HG03442 (cell line): ENCODE measurements at regions not wholly inside any gene's neighbourhood (a gene's known extent, or its start where the extent isn't known, plus 50 kb on each side); places are given as distances from the start of the nearest gene placed in this dataset.
"Not testable (repeated sequence)": the region's sequence is repeated elsewhere in the genome, so short reads cannot be mapped to it uniquely, and the experiment has no call there.

Experiments
- ATAC-seq: cut with Tn5 transposase; IDR thresholded peaks from one replicate; pipeline ENCODE4 v1.9.1; 2021; ENCODE audit warnings: mild to moderate bottlenecking, moderate library complexity; ENCODE audit not compliant: unreplicated experiment

DNA sequence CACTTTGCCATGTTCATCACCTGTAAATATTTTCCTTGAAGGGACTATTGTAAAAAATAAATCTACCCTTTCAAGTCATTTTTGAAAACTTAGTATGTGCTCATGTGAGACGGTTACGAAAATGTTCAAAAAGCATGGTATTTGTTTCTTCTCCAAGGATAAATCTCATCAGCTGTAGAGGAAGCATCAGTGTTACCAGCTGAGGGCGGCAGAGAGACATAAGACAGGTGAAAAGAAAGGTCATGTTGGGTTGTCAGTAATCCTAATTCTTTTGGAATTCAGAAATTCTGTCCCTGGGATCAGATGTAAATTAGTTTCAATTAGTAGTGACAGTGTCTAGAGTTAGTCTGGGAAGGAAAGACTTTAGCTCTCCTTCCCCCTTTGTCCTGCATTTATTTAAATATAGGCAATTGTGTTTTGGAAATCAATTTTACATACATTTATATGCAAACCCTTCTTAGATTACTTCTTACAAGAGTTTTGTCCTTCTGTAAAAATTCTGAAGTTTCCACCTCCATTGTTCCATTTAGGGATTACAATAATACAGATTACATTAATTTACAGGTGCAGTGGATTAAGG, 791.9 kb upstream of the CDH6 start:
- ATAC-seq, result no peak

DNA sequence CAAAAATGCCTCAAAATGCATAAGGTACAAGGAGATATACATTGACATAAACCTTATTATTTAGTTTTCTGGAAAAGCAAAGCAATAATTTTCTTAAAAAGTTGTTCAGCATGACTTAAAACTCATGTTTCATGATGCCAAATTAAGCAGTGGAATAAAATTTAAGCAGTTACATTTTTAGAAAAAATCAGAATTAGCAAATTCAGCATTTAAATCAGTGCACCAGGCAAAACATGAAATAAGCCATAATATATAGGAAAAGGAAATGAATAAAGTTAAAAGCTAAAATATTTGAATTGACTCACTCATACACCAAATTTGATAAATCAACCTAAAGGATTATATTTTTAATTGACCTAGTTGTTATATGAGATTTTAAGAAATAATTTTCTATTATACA, 795.1 kb upstream of the CDH6 start:
- ATAC-seq, result no peak

DNA sequence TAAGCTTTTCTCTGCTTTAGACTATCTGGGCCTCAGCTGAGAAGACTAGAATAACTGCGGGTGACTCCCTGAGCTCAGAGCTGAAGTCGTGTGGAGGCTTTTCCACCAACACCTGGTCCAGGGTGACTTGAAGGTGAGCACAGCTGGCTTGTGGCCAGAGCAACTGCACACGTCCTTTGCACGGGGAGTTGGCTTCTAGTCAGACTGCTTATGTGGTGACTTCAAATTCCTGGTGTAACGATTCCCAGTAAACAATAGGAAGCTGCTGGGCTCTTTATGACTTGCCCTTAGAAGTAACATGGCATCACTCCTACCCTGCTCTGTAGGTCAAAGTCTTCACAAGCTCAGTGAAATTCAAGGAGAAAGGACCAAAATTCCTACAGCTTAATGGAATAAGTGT, 800.6 kb upstream of the CDH6 start:
- no peak for ATAC-seq

DNA sequence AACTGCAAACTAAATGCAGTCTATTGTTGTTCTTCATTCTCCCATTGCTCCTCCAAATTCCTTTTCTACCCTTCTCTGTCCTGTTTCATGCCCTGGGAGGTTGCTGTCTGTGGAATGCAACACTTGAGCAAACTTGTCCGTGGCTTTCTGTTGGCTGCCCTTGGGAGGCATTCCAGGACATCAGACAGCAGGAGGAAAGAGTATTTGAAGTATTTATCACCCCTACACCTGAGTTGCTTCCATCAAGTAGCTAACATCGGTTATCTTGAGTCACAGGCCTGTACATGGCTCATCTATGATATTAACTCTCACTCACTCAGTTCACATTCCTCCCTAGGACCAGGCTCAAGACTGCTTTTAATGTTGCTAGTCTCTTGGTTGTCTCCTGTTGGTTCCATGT, 803.4 kb upstream of the CDH6 start:
- no peak for ATAC-seq

DNA sequence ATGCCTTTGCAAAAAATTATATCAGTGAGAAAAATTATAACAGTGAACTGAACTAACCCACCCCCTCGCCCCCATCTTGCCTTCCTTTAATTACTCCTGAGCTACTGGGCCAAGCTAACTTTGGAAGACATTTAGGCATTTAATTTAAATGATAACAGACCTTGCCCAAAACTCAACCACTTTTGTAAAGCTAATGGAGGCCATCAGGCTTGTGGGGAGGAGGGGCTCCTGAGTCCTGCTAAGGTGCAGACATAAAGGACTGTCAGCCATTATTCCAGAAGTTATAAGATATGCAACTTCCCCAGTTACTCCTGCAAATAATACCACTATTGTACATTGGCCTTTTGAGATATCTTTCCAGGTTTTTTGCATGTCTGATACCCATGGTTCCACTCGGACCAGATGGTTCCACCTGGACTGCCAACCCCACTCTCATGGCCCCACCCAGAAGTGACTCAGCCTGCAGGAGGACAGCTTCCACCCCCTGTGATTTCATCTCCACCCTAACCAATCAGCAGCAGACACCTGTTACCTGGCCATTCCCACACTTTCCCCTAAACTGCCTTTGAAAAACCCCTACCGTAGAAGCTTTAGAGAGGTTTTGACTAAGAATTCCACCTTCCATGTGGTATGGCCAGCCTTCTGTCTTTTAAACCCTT, 805.4 kb upstream of the CDH6 start:
- no peak for ATAC-seq

DNA sequence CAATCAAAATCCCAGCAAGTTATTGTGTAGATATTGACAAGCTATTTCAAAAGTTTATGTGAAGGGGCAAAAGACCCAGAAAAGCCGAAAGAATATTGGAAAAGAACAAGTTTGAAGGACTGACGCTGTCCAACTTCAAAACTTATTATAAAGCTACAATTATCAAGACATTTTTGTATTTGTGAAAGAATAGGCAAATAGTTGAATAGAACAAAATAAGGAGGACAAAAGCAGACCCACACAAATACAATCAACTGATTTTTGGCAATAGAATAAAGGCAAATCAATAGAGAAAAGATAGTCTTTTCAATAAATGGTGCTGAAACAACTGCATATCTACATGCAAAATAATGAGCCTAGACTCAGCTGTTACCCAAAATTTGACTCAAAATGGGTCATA, 807.7 kb upstream of the CDH6 start:
- ATAC-seq, result no peak

DNA sequence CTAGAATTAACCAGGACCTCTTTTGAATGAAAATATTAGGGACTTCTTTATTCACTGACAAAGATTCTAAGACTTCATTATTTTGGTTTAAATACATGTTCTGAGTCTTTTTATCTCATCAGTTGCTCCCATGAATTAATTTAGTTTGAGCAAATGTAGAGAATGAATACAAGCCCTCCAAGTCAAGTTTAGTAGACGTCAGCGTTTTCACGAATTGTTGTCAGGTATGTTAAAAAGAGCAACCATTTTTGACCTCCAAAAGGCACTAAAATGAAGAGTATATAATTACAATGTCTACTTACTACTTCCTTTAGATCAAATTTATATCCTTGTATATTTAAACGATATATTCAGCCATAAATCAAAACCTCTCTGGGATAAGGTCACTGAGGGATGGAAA, 809.3 kb upstream of the CDH6 start:
- no peak for ATAC-seq

DNA sequence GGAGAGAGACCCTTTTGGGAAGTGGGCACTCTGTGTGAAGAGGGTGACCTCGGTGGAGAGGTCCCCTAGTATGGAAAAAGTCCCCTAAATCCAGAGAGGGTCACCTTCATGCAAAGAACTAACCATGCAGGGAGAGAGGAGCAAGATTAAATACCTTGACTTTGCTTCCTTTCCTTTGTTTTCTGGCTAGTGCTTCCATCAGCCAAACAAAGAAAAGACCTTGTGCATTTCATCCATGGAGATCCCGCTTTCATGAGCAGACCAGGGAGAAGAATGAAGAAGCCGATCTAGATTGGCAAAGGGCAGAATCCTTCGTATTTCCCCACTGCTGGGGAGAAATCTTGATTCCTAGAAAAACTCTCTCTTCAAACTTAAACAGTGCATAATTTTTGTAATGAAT, 813.3 kb upstream of the CDH6 start:
- ATAC-seq, result no peak

DNA sequence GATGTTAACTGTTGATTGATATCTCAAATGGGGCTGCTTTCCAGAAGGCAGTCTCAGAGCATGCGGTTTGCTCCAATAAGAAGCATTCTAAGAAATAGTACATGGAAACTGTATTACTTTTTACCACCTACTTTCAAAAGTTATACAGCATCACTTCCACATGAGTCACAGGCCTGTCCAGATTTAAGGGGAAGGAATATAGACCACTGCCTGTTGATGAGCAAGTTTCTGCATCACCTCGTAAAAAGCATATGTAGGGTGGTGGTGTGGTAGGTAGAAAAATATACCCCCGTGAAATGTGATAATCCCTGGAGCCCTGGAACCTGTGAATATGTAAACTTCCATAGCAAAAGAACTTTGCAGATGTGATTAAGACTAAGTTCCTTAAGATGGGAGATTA, 816.6 kb upstream of the CDH6 start:
- no peak for ATAC-seq

DNA sequence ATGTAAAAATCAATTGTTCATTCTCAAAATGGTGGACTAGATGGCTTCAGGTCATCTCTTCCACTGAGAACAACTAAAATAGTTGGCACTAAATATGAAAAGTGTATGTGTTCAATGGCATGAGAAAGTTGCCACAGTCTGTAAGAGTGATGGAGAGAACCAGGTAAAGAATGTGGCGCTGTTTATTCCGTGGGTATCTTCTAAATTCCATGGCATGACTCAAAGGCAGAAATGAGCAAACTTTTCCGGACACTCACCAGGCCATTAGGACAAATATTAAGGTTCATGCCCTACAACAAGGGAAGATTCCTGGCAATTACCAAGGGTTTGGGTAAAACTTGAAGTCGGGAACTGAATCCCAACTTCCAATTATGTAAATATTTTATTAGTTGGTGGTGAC, 825.4 kb upstream of the CDH6 start:
- no peak for ATAC-seq

DNA sequence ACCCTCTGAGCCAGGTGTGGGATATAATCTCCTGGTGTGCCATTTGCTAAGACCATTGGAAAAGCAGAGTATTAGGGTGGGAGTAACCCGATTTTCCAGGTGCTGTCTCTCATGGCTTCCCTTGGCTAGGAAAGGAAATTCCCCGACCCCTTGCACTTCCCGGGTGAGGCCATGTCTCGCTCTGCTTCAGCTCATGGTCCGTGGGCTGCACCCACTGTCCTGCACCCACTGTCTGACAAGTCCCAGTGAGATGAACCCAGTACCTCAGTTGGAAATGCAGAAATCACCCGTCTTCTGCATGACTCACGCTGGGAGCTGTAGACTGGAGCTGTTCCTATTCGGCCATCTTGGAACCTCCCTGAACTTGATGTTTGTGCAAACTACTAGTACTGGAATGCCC, 828.5 kb upstream of the CDH6 start:
- ATAC-seq, result not testable (repeated sequence)

DNA sequence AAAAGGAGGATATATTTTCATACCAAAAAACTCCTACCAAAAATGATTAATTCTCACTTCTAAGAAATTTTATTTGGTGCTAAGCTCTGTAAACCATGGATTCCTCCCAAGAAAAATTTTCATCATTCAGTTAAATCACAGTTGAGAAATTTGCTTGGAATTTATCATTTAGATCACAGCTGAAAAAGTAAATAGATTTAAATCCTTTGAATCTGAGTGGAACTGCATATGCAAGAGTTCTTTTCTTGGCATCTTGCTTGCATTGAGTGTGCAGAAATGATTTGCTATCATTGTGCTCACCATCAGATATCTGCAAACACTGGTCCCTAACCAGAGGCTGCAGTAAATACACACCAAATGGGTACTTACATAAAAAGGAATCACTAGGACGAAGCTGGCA, 836.1 kb upstream of the CDH6 start:
- ATAC-seq, result no peak

DNA sequence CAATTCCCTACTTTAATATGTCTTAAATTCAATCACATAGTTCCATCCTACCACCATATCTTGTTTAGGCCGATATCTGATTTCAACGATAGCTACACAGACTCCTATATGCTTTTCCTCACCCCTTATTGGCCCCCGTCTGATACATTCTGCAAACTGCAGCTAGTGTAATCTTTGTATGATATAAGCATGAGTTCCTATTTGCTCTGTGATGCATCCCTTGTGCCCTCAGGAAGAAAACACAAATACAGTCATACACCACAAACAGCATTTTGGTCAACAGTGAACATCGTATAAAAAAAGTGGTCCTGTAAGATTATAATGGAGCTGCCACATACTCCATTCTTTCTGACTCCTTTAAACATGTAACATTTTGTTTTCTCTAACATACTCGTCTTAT, 837.8 kb upstream of the CDH6 start:
- no peak for ATAC-seq

DNA sequence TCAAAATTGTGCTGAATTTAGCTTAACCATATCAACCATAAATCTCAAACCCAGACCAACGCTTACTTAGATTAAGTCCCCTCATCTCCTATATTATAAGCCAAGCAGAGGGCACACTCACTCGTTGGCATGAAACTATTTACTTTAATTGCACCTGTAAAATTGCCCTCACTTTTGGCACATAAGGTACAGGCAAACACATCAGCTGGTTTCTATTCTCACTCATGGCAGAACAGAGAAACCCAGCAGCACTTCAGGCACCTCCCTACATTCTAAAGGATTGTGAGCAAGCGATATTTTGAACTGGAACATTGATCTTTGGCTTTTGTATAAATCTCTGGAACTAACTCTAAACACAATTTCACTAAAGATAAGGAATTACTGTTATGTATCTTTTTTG, 845.6 kb upstream of the CDH6 start:
- no peak for ATAC-seq

DNA sequence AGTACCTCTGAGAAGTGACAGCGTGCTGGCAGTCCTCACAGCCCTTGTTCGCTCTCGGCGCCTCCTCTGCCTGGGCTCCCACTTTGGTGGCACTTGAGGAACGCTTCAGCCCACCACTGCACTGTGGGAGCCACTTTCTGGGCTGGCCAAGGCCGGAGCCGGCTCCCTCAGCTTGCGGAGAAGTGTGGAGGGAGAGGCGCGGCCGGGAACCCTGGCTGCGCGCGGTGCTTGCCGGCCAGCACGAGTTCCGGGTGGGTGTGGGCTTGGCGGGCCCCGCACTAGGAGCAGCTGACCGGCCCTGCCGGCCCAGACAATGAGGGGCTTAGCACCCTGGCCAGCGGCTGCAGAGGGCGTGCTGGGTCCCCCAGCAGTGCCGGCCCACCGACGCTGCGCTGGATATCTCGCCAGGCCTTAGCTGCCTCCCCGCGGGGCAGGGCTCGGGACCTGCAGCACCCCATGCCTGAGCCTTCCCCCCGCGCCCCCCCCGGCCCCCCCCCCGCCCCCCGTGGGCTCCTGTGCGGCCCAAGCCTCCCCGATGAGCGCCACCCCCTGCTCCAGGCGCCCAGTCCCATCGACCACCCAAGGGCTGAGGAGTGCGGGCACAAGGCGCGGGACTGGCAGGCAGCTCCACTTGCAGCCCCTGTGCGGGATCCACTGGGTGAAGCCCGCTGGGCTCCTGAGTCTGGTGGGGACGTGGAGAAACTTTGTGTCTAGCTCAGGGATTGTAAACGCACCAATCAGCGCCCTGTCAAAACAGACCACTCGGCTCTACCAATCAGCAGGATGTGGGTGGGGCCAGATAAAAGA, 847.7 kb upstream of the CDH6 start:
- ATAC-seq, result not testable (repeated sequence)

DNA sequence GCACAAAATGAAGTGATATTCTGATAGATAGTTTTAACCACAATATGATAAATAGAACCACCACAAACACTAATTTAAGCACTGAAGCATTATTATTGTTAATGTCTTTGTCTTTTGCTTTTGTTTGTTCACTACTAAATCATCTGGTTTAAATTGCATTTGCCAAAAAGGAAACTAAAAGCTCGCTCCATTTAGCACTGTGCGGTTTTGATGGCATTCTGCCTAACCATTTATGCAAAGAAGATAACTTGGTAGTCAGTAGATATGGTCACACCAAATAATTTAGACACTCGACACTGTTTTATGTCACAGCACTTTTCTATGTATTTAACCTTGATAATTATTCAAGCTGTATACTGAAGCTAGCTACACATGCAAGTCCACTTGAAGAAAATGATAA, 849.8 kb upstream of the CDH6 start:
- no peak for ATAC-seq

DNA sequence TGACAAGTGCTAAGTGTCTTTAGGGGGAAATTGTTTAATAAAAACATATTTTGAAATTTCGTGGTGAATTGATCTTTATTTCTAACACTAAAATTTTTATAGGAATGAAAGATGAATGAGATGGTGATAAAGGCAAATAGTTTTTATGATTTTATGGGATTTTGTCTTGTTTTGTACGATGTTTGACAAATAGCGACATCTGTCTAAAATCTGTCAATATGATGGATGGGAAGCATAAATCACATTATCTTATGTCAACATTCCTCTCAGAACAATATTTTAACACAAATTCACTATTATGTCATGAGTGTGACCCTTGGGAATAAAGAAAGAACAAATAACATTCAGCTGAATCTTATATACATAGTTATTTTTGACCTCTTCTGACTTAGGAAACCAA, 852.0 kb upstream of the CDH6 start:
- no peak for ATAC-seq

DNA sequence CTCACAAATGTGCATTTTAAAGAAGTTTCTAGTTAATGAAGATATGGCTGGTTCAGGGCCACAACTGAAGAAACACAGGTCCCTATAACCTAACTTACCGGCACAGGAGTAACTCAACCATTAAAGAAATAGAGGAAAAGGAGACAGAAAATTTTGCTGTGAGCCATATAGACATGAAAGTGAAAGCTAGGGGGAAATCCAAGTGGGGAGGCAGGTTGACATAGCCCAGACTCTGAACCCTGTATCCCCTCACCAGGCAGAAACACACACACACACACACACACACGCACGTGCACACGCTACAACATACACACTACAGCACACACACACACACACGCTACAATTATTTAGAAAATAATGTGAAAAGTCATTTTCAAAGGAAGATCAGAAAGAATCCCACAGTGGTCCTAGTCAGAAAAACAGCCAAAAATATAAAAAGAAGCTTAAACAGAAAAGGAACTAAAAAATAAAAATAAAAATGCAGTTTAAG, 856.4 kb upstream of the CDH6 start:
- ATAC-seq, result no peak

DNA sequence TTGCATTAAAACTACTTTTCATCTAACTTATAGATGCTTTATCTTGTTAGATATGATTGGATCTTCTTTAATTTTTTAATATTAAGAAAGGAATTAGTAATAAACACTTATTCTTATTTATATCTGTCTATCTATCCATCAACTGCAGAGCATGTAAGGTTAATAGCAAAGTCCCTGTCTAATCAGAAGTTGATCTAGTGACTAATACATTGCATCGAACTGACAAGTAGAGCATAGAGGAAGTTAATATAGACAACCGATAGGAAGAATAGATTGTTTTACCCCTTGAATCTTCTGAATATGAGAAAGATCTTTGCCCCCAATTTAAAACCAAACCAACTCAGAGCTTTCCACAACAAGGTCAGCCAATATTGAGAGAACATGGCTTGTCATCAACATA, 862.0 kb upstream of the CDH6 start:
- no peak for ATAC-seq

DNA sequence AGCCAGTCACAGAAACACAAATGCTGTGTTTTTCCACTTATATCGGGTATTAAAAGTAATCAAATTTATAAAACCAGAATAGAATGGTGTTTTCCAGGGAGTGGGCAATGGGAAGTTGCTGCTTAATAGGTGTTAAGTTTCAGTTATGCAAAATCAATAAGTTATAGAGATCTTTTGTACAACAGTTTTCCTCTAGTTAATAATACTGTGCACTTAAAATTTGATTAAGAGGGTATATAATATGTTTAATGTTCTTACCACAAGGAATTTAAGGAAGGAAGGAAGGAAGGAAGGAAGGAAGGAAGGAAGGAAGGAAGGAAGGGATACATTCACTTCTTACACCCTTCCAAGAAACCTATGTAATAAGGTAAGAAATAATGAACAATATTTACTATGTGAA, 867.7 kb upstream of the CDH6 start:
- no peak for ATAC-seq

DNA sequence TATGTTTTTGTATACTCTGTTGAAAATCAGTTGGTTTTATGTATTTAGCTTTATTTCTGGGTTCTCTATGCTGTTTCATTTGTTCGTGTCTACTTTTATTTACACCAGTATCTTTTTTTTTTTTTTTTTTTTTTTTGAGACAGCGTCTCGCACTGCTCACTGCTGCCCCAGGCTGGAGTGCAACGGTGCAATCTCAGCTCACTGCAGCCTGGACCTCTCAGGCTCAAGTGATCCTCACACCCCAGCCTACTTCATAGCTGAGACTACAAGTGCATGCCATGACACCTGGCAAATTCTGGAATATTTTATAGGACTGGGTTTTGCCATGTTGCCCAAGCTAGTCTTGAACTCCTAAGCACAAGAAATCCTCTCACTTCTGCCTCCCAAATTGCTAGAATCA, 869.4 kb upstream of the CDH6 start:
- no peak for ATAC-seq

DNA sequence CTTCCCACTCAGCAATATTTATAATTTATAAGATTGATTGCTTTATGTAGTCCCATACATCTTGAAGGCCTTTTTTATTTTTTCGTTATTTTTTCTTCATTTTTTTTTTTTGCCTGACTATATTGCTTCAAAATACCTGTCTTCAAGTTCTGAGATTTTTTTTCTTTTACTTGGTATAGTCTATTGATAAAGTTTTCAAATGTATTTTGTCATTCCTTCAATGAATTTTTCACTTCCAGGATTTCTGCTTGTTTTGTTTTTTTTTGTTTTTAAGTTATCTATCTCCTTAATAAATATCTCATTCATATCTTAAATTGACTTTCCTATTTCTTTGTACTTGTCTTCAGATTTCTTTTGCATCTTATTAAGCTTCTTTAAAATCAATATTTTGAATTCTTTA, 905.6 kb upstream of the CDH6 start:
- no peak for ATAC-seq
